Natural killer cell (primary cell): ENCODE measurements at regions not wholly inside any gene's neighbourhood (a gene's known extent, or its start where the extent isn't known, plus 50 kb on each side); places are given as distances from the start of the nearest gene placed in this dataset.

Experiments used
- ATAC-seq, 3 donors: fragments of 150-1000 bp in 2 of 3; fragments of 200-7000 bp in 1 of 3; cut with Tn5 transposase; 1 replicate in 1 of 3; 2 replicates in 2 of 3; pipeline ENCODE4 v1.10.0; 2021; ENCODE audit warnings: mild to moderate bottlenecking in 2 of 3, moderate library complexity in 2 of 3
- DNase-seq, 2 donors: peaks; one replicate each; pipeline versions ENCODE4 v3.0.0 to v3.0.0-alpha.2; 2013 to 2021; ENCODE audit warnings: mixed read lengths in 1 of 2
- H3K27ac ChIP-seq: one replicate; pipeline ENCODE4 v1.5.1; 2013; ENCODE audit warnings: mild to moderate bottlenecking, low read length
- H3K27me3 ChIP-seq: one replicate; pipeline ENCODE4 v1.6.1; 2013; ENCODE audit warnings: low read length; ENCODE audit not compliant: control insufficient read depth, insufficient read depth
- H3K36me3 ChIP-seq: one replicate; pipeline ENCODE4 v1.6.1; 2013; ENCODE audit warnings: low read length; ENCODE audit not compliant: control insufficient read depth, insufficient read depth
- H3K4me1 ChIP-seq: one replicate; pipeline ENCODE4 v1.6.1; 2013; ENCODE audit warnings: low read length; ENCODE audit not compliant: control insufficient read depth, insufficient read depth
- H3K4me3 ChIP-seq: one replicate; pipeline ENCODE4 v1.5.1; 2013; ENCODE audit warnings: low read length
- H3K9me3 ChIP-seq: one replicate; pipeline ENCODE4 v1.6.1; 2013; ENCODE audit warnings: low read length; ENCODE audit not compliant: control insufficient read depth, insufficient read depth
- H3K27ac Mint-ChIP-seq, 2 donors: one replicate each; pipeline ENCODE4 v1.8.0; 2022; ENCODE audit warnings: mild to moderate bottlenecking in 2 of 2, mixed read lengths in 2 of 2, moderate library complexity in 1 of 2
- H3K27me3 Mint-ChIP-seq, 2 donors: one replicate each; pipeline ENCODE4 v1.8.0; 2022; ENCODE audit warnings: low read depth in 2 of 2, mixed read lengths in 2 of 2
- H3K36me3 Mint-ChIP-seq: one replicate; pipeline ENCODE4 v1.8.0; 2022; ENCODE audit warnings: mixed read lengths
- H3K4me1 Mint-ChIP-seq, 2 donors: one replicate each; pipeline ENCODE4 v1.8.0; 2022; ENCODE audit warnings: mixed read lengths in 2 of 2
- H3K4me3 Mint-ChIP-seq: one replicate; pipeline ENCODE4 v1.8.0; 2022; ENCODE audit warnings: mild to moderate bottlenecking, moderate library complexity, mixed read lengths
- H3K9me3 Mint-ChIP-seq, 2 donors: one replicate each; pipeline ENCODE4 v1.8.0; 2022; ENCODE audit warnings: mixed read lengths in 2 of 2
- CTCF ChIP-seq: fragments of 200-600 bp; IDR thresholded peaks from one replicate; pipeline ENCODE4 v1.8.0; 2022; ENCODE audit warnings: antibody characterized with exemption
- WGBS: methylation state at CpG from one replicate; pipeline ENCODE4 v1.1.7; 2013; ENCODE audit warnings: missing lambda C conversion rate; ENCODE audit not compliant: insufficient coverage; 5-methylcytosine and 5-hydroxymethylcytosine counted together
- intact Hi-C: fragments of 100-400 bp; cut with micrococcal nuclease; formaldehyde crosslinking; loops from one replicate; pipeline ENCODE4 v1.14.2; 2022

- peaks cover 38 to 60% of the 10 kb centered on the region in 2 donors for H3K27me3 Mint-ChIP-seq
- no peak overlapping the region for H3K27ac Mint-ChIP-seq
- Histone ChIP-seq H3K4me1 (peaks cover 6% of the 10 kb centered on the region), H3K27ac (no peak overlapping the region), H3K27me3 (peaks cover 3% of the 10 kb centered on the region), H3K36me3 (no peaks in the 10 kb centered on the region), H3K4me3 (no peak overlapping the region), H3K9me3 (no peaks in the 10 kb centered on the region)
- no peaks in the 10 kb centered on the region for H3K9me3 Mint-ChIP-seq
- H3K4me3 Mint-ChIP-seq, result no peak overlapping the region
- TF ChIP-seq CTCF, result no peak
- no peak for DNase-seq
- no peak for ATAC-seq
- H3K36me3 Mint-ChIP-seq, result no peaks in the 10 kb centered on the region
- WGBS, result 28% methylated on average over 9 of the region's 10 CpGs
- intact Hi-C loops, result no loop called here
- peaks cover 4 to 19% of the 10 kb centered on the region in 2 donors for H3K4me1 Mint-ChIP-seq
Observed at GRCh38 chr2:41879235-41879916, 168.4 kb upstream of the PKDCC start.

- Mint-ChIP-seq H3K27ac (no peak overlapping the region), H3K27me3 (peaks cover 42 to 73% of the 10 kb centered on the region in 2 donors), H3K36me3 (no peaks in the 10 kb centered on the region), H3K4me1 (peaks cover 16 to 31% of the 10 kb centered on the region in 2 donors), H3K4me3 (no peak overlapping the region), H3K9me3 (no peaks in the 10 kb centered on the region)
- H3K4me1 ChIP-seq, result peaks cover 15% of the 10 kb centered on the region
- H3K36me3 ChIP-seq, result no peaks in the 10 kb centered on the region
- H3K27ac ChIP-seq, result no peak overlapping the region
- 92% methylated on average over 3 of the region's 3 CpGs for WGBS
- ATAC-seq, result no peak
- H3K27me3 ChIP-seq, result peaks cover 3% of the 10 kb centered on the region
- no peaks in the 10 kb centered on the region for H3K9me3 ChIP-seq
- TF ChIP-seq CTCF, result no peak
- DNase-seq, result no peak
- intact Hi-C loops, result no loop called here
- no peak overlapping the region for H3K4me3 ChIP-seq
Observed at GRCh38 chr2:41880561-41881243, 167.1 kb upstream of the PKDCC start.

- H3K4me3 Mint-ChIP-seq, result no peak overlapping the region
- H3K27ac Mint-ChIP-seq, result no peak overlapping the region
Observed at GRCh38 chr2:41881249-41881648, 166.6 kb upstream of the PKDCC start.

More at GRCh38 chr2:41881249-41881648, 166.6 kb upstream of the PKDCC start:
- Histone ChIP-seq H3K9me3 (no peaks in the 10 kb centered on the region), H3K4me1 (peaks cover 15% of the 10 kb centered on the region), H3K27ac (no peak overlapping the region), H3K4me3 (no peak overlapping the region), H3K36me3 (no peaks in the 10 kb centered on the region), H3K27me3 (peaks cover 2% of the 10 kb centered on the region)
- intact Hi-C loops, result no loop called here
- H3K4me1 Mint-ChIP-seq, result peaks cover 16 to 31% of the 10 kb centered on the region in 2 donors
- ATAC-seq (no peak), DNase-seq (no peak)
- H3K9me3 Mint-ChIP-seq, result no peaks in the 10 kb centered on the region
- peaks cover 42 to 79% of the 10 kb centered on the region in 2 donors for H3K27me3 Mint-ChIP-seq
- no peak for TF ChIP-seq CTCF
- H3K36me3 Mint-ChIP-seq, result no peaks in the 10 kb centered on the region
- WGBS, result 90% methylated on average over 3 of the region's 3 CpGs
